OCI-LY1 (cell line): ENCODE measurements at regions not wholly inside any gene's neighbourhood (a gene's known extent, or its start where the extent isn't known, plus 50 kb on each side); places are given as distances from the start of the nearest gene placed in this dataset.

Experiments
- CTCF ChIP-seq: fragments of 200-600 bp; sonication (generic), shearing (Covaris generic); IDR thresholded peaks from 2 replicates; pipeline ENCODE4 v1.5.1; 2017; ENCODE audit warnings: mild to moderate bottlenecking, antibody characterized with exemption, low read length, moderate library complexity, mixed read lengths
- EZH2 ChIP-seq: fragments of 200-600 bp; sonication (generic), shearing (Covaris generic); IDR thresholded peaks from 2 replicates; pipeline ENCODE4 v1.8.0; 2017; ENCODE audit warnings: borderline replicate concordance, mixed run types, mild to moderate bottlenecking, antibody characterized with exemption, low read length, moderate library complexity, mixed read lengths

DNA sequence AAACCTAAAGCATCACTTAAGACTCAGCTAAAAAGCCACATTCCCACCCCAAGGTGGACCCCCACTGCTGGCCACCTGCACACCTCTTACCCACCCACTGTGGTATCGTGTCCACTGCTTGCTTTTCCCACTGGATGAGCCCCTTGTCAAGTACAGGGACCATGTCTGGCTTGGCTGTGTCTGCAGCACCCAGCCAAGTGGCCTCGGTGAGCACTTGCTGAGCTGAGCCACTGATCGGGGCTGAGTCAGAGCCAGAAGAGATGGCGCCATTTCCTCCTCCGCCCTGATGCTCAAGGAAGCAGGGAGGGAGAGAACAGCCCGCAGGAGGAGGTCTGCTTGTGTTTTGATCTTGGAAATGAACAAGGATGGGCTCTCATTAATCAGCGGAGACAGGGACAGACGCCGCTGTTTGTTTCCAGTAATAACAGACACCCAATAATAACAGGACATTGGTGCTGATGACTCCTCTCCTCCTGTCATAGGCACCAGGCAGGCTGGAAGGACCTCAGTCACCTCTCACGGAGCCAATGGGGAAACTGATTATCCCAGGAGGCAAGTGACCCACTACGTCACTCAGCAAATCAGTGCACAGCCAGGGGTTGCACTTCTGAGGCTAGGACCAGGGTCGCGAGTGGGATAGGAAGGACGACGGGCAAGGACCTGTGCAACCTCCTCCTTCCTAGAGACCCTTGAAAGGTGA, 85.2 kb upstream of the RTL6 start:
- TF ChIP-seq CTCF (no peak), EZH2 (no peak)
